NOMO-1 treated with DMSO at 0.1 percent for 48 hours (cell line): ENCODE measurements at regions not wholly inside any gene's neighbourhood (a gene's known extent, or its start where the extent isn't known, plus 50 kb on each side); places are given as distances from the start of the nearest gene placed in this dataset.

Experiments
- DNase-seq: peaks from one replicate; lab custom pipeline; 2025; ENCODE audit not compliant: unreplicated experiment; lab: John Stamatoyannopoulos, UW

GRCh38 chr2:239787538-239788050 lies 237.5 kb downstream of the NDUFA10 start:
- DNase-seq, result no peak

DNA sequence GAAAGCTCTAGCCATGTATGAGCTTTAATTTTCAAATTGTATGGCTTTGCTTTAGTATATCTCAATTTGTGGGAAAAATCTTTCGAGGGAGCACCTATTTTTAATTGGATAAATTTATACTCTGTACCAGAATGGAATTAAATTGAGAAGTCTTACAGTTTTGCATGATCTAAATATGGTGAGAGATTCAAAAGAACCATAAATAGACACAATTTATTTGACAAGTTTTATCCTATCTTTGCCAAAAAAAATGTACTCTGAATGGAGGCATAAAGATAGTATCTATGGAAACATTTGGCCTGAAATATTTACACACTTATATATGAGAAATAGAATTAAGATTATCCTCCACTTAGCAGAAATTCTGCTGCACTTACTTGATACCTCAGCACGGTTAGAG lies 238.4 kb downstream of the NDUFA10 start:
- DNase-seq, result no peak

DNA sequence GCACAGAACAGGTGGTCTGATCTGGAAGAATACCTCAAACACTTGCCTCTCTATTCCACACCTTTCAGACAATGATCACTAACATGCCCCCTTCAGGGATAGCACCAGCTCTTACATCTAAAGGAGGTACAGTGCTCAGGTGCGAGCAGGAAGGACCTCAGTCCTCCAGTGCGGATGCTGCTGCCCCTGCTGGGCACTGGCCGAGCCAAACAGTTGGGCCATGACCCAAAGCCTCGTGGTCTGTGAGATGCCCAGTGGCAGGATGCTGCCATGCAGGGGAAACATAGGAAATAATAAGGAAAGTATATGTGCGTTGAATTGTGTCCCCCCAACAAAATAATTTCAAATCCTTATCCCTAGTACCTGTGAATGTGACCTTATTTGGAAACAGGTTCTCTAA lies 243.7 kb downstream of the NDUFA10 start:
- no peak for DNase-seq

GRCh38 chr2:239780236-239780994 lies 244.7 kb downstream of the NDUFA10 start:
- DNase-seq, result no peak

- DNase-seq, result no peak
Measured at GRCh38 chr2:239779584-239779983, 245.6 kb downstream of the NDUFA10 start.

DNA sequence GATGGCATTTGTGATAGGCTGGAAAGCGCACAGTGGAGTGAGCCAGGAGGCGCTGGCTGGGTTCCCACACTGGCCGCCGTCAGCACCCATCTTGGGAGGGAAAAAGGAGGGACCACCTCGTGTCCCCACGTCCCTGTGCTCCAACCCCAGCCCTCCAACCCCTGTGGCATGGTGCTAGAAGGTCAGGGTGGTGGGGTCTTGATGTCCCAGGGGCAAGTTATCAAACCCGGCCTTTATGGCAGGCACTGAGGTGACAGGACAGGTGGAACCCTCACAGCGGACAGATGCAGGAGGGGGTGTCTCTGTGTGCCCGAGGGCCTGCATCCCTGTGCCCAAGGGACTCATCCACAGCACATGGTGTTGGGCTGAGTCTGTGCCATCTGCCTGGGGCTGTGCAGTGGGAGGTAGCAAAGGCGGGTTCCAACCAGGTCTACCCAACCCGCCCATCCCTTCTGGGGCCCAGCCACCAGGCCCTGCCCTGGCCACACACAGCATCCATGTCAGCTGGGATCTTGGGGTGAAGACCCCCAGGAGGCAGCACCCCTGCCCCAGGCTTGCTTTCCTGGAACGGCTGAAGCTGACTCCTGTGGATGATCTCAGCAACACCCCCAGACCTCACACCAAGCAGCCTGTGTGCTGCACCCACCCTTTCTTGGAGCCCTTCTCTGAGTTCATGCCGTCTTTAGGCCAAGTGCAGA lies 246.1 kb downstream of the NDUFA10 start:
- DNase-seq, result no peak

GRCh38 chr2:239778042-239778851 lies 246.9 kb downstream of the NDUFA10 start:
- DNase-seq, result no peak

GRCh38 chr2:239777219-239777618 lies 247.9 kb downstream of the NDUFA10 start:
- no peak for DNase-seq

DNA sequence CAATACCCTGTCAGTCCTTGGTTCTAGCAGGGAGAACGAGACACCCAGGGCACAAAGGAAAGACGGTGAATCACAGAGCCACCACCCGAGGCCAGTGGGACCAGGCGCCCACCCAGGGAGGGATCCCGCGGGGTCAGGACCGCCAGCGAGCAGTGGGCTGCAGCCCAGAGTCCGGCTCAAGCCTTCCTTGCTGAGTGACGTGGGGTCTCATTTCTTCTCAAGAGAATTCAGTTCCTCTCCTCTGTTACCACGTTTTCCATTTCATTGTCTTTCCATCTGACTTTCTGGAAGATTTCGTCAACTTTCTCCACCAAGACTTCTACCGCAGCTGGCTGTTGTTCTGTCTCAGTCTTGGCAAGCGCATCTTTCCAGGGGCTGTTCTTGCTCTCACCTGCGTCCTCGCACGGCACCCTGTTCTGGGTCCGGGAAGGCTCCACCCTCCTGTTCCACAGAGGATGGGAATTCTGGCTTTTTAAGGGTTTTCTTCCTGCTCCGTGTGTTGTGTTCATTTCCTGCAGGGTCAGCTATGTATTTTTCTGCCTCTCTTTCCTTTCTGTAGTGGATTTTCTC lies 248.6 kb downstream of the NDUFA10 start:
- no peak for DNase-seq

- peak; percentile 76 for DNase-seq
Measured at GRCh38 chr2:239775623-239776435, 249.3 kb downstream of the NDUFA10 start.

- DNase-seq, result no peak
Measured at GRCh38 chr2:239774933-239775622, 250.1 kb downstream of the NDUFA10 start.

DNA sequence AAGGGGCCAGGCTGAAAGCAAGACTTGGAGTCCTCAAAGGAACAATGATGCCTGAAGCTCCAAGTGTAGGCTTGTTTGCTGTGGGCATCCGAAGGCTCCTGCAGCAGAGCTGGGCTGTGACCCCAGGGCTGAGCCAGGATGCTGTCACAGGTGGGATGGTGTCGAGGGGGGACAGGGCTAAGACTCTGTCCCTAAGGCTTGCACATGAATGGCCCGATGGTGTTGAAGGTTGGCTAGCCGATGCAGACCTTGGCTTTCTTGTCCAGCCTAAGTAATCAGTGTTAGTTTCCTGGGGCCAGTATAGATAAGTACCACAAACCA lies 251.0 kb downstream of the NDUFA10 start:
- DNase-seq, result no peak

DNA sequence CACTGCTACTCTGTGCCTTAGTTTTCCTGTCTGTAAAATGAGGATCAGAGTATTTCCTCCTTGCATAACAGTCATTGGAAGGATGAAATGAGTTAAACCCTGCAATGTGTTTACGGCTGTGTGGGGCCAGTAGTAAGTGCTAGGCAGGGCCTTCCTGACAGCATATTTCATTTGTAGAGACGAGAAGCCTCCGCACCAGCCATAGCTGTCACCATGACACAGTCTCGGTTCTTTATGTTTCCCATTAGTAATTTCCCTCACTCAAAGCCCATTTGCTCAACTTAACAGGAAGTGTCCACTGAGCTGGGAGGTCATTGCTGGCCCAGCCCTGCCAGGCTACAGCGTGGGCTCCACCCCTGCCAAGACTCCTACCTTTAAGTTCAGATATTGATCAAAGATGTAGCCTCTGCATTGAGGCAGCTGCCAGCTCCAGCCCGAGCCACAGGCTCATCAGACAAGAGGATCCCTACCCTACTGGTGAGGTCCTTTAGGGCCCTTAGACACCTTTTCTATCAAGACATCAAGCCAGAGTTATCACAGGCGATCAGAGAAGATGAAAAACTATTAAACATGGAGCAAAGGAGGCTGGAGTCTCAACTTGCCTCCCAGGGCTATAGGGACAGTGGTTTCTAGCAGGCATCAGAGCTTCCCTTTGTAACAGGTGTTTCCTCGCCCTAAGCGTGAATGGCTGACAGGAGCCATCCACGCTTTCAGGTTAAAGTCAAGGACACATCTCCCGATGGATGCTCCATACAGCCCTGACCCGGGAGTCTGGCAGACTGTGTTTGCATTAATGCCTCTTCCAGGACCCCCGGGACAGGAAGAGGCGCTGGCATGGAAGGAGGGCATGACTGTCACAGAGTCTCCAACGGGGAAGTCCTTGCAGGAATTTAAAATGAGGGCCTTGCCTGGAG lies 251.7 kb downstream of the NDUFA10 start:
- DNase-seq, result no peak

GRCh38 chr2:239772721-239773120 lies 252.4 kb downstream of the NDUFA10 start:
- no peak for DNase-seq

GRCh38 chr2:239770246-239770639 lies 254.9 kb downstream of the NDUFA10 start:
- DNase-seq, result no peak

DNA sequence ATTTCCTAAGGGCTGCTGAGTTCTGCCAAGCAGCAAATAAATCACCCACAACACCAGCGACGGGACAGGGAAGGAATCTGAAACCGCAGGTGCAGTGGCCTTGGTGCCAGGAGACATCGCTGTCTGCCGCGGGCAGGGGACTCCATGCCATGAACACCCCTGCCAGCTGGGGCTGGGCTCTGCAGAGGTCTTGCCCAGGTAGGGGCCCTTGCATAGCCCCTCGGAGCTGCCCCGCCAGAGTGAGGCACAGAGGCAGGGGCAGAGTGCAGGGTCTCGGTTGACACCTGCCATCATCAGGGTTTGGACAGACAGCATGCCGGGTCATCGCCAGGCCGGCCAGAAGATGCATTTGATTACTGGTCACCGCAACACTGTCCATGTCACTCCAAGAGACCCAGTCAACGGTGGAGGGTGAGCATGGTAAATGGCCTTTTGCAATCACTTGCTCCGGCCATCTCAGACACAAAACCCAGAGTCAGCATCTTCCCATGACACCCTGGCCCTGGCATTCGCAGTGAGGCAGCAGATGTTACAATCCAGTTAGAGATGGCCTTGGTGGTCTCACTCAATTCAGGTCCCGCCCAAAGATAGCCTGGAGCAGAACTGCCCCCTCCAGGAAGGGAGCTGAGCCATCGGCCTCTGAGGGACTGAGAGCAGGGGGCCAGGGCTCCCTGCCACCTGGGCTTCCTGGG lies 255.4 kb downstream of the NDUFA10 start:
- DNase-seq, result no peak

- DNase-seq, result no peak
Measured at GRCh38 chr2:239768907-239769553, 256.1 kb downstream of the NDUFA10 start.
